Neuron (in vitro differentiated cells): ENCODE measurements at regions not wholly inside any gene's neighbourhood (a gene's known extent, or its start where the extent isn't known, plus 50 kb on each side); places are given as distances from the start of the nearest gene placed in this dataset.

ENCODE experiments used
- H2AFZ ChIP-seq: one replicate; pipeline ENCODE4 v1.6.1; 2013; ENCODE audit warnings: low read depth, mild to moderate bottlenecking, inconsistent platforms, low read length, moderate library complexity
- H3K27me3 ChIP-seq: one replicate; pipeline ENCODE4 v1.6.1; 2013; ENCODE audit warnings: low read length; ENCODE audit not compliant: insufficient read depth
- H3K36me3 ChIP-seq: one replicate; pipeline ENCODE4 v1.6.1; 2013; ENCODE audit warnings: low read length; ENCODE audit not compliant: insufficient read depth
- H3K4me1 ChIP-seq: one replicate; pipeline ENCODE4 v1.6.1; 2013; ENCODE audit warnings: low read length; ENCODE audit not compliant: insufficient read depth
- H3K4me3 ChIP-seq: 2 replicates; pipeline ENCODE4 v1.5.1; 2013; ENCODE audit warnings: mild to moderate bottlenecking, low read length, moderate library complexity
- H3K9me3 ChIP-seq: one replicate; pipeline ENCODE4 v1.6.1; 2013; ENCODE audit warnings: low read length

- Histone ChIP-seq H2AFZ (no peak overlapping the region), H3K36me3 (no peaks in the 10 kb centered on the region), H3K9me3 (no peaks in the 10 kb centered on the region), H3K4me1 (no peaks in the 10 kb centered on the region), H3K4me3 (no peak overlapping the region), H3K27me3 (no peaks in the 10 kb centered on the region)
These were observed 537.4 kb upstream of the RGS18 start for GRCh38 chr1:191620883-191621282.

- no peaks in the 10 kb centered on the region for H3K27me3 ChIP-seq
- H3K4me1 ChIP-seq = no peaks in the 10 kb centered on the region
- no peaks in the 10 kb centered on the region for H3K9me3 ChIP-seq
- H3K4me3 ChIP-seq = no peak overlapping the region
- H3K36me3 ChIP-seq = no peaks in the 10 kb centered on the region
- H2AFZ ChIP-seq = no peak overlapping the region
These were observed 534.2 kb upstream of the RGS18 start for GRCh38 chr1:191624044-191624443.

DNA sequence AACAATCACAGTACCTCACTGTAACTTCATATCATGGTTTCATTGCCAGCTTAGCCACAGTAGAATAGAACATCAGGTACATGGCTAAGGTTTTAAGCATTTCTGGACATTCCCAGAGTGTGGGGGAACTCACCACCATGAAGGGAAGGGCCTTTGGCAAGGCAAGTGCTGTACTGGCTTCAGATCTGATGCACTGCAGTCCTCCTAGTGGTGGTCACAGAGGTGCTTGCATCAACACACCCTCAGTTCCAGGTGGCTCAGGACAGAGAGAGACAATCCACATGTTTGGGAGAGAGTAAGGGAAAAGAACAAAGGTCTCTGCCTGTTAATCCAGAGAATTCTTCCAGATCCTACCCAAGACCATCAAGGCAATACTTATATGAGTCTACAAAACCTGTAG, 528.4 kb upstream of the RGS18 start:
- Histone ChIP-seq H3K27me3 (no peaks in the 10 kb centered on the region), H3K9me3 (no peaks in the 10 kb centered on the region), H3K4me1 (no peaks in the 10 kb centered on the region), H2AFZ (no peak overlapping the region), H3K36me3 (no peaks in the 10 kb centered on the region), H3K4me3 (no peak overlapping the region)

DNA sequence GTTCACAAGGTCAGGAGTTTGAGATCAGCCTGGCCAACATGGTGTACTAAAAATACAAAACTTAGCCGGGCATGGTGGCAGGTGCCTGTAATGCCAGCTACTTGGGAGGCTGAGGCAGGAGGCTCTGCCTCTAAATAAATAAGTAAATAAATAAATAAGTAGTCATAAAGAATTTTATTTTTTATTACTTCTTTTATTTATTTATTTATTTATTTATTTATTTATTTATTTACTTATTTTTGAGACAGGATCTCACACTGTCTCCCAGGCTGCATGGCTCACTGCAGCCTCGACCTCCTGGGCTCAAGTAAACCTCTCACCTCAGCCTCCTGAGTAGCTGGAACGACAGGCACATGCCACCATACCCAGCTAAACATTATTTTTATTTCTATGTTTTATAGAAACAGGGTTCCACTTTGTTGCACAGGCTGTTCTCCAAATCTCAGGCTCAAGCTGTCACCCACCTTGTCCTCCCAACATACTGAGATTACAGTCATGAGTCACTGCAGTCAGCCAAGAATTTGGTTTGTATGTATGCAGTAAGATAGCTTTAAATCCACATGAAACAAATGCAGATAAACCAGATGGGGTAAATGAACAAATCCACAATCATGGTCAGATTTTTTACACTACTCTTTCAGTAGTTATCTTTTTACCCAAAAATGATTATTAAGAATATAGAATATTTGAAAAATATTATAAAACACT, 523.3 kb upstream of the RGS18 start:
- Histone ChIP-seq H3K36me3 (no peaks in the 10 kb centered on the region), H3K27me3 (no peaks in the 10 kb centered on the region), H3K4me1 (no peaks in the 10 kb centered on the region), H2AFZ (no peak overlapping the region), H3K9me3 (no peaks in the 10 kb centered on the region), H3K4me3 (no peak overlapping the region)

DNA sequence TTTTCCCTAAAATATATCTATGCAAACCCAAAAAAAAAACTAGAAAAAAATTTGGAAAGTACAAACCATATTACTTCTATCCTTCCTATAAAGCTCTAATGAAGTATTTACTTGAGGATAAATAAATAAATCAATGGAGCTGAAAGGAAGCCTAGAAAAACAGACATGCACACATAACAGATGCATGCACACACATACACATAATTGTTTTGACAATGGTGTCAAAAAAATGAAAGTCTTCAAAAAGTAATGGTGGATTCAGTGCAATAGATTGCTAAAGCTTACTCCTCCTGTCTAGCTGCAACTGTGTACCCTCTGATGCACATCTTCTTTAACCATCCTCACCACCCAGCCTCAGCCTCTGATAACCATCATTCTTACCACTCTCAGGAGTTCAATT, 521.9 kb upstream of the RGS18 start:
- H3K4me3 ChIP-seq = no peak overlapping the region
- no peaks in the 10 kb centered on the region for H3K9me3 ChIP-seq
- H3K27me3 ChIP-seq = no peaks in the 10 kb centered on the region

GRCh38 chr1:191641420-191642260, 516.6 kb upstream of the RGS18 start:
- no peaks in the 10 kb centered on the region for H3K9me3 ChIP-seq
- H3K4me1 ChIP-seq = no peaks in the 10 kb centered on the region
- H3K4me3 ChIP-seq = no peak overlapping the region
- no peaks in the 10 kb centered on the region for H3K36me3 ChIP-seq
- no peaks in the 10 kb centered on the region for H3K27me3 ChIP-seq
- H2AFZ ChIP-seq = peak overlapping the region; percentile 40

More for the DNA sequence above, 521.9 kb upstream of the RGS18 start:
- H3K36me3 ChIP-seq = no peaks in the 10 kb centered on the region
- H3K4me1 ChIP-seq = no peaks in the 10 kb centered on the region
- H2AFZ ChIP-seq = no peak overlapping the region

GRCh38 chr1:191643060-191643459, 515.2 kb upstream of the RGS18 start:
- no peaks in the 10 kb centered on the region for H3K27me3 ChIP-seq
- no peaks in the 10 kb centered on the region for H3K36me3 ChIP-seq
- H3K4me1 ChIP-seq = no peaks in the 10 kb centered on the region
- H3K4me3 ChIP-seq = no peak overlapping the region
- H2AFZ ChIP-seq = no peak overlapping the region
- H3K9me3 ChIP-seq = no peaks in the 10 kb centered on the region

DNA sequence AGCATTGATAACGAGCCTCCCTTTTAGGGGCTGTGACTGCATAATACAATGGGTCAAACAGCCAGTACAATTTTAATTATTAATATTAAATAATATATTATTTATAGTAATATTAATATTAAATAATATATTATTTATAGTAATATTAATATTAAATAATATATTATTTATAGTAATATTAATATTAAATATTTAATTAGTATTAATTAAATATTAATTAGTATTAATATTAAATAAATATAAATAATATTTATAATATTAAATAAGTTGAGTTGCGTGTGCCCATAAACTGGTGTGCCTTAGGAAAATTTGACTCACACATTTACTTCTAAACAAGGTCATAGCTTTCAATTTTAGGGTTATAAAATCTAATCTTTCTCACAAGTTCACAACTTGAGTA, 509.3 kb upstream of the RGS18 start:
- Histone ChIP-seq H3K4me3 (no peak overlapping the region), H3K36me3 (no peaks in the 10 kb centered on the region), H2AFZ (no peak overlapping the region), H3K4me1 (no peaks in the 10 kb centered on the region), H3K27me3 (no peaks in the 10 kb centered on the region), H3K9me3 (no peaks in the 10 kb centered on the region)

DNA sequence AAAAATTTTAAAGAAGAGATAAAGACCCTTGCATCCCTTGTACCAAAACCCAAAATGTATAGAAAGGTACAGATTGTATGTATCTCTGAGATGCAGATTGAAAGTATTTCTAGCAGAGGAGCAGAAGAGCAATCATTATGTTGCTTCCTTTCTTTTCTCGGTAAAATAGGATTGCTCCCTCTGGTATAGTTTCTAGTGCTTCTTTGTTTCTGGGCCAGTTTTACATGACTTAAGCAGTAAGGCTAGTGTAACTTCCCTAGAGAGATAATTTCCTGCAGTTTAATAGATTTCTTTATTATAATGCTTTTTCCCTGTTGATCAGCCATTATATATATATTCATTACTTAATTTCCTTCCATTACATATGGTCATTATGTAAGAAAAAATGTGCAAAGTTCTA, 496.2 kb upstream of the RGS18 start:
- no peaks in the 10 kb centered on the region for H3K36me3 ChIP-seq

DNA sequence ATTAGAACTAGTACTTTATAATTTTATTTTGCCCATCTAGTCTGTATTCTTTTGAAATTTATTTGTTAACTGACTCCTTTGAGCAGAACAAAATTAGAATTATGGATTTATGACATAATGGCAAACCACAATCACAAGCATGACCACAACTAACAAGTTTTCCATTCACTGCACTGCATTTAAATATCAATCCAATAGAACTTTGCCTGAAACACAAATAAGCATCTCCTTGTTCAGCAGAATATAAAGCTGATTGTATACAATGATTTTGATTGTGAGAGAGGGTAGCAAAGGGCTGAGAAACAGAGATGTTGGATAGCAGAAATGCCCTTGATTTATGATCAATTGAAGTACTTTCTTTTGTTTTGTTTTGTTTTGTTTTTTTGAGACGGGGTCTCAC, 495.5 kb upstream of the RGS18 start:
- Histone ChIP-seq H3K4me3 (no peak overlapping the region), H3K36me3 (no peaks in the 10 kb centered on the region), H3K9me3 (no peaks in the 10 kb centered on the region), H3K4me1 (no peaks in the 10 kb centered on the region), H2AFZ (no peak overlapping the region), H3K27me3 (no peaks in the 10 kb centered on the region)

More for the DNA sequence above, 496.2 kb upstream of the RGS18 start:
- Histone ChIP-seq H3K4me1 (no peaks in the 10 kb centered on the region), H3K4me3 (no peak overlapping the region), H2AFZ (no peak overlapping the region), H3K27me3 (no peaks in the 10 kb centered on the region), H3K9me3 (no peaks in the 10 kb centered on the region)

DNA sequence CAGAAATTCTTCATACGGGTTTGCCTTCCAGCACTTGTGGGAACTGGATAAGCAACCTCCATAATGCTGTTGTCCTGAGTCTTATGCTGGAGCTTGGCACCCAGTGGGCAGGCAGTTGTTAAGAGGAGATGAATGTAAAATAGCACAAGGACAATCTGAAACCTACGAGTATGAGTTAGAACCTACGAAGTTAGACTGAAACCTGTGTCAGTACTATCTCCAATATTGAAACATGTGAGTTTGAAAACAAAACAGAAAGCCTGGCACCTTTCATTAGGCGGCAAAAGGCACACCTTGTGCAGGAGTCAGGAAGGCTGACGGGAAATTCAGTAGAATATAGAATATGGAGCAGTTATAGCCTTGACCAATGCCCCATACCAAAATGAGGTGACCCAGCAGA, 489.7 kb upstream of the RGS18 start:
- Histone ChIP-seq H3K4me3 (no peak overlapping the region), H3K27me3 (no peaks in the 10 kb centered on the region), H3K9me3 (no peaks in the 10 kb centered on the region), H2AFZ (no peak overlapping the region), H3K36me3 (no peaks in the 10 kb centered on the region), H3K4me1 (peaks cover 2% of the 10 kb centered on the region)

DNA sequence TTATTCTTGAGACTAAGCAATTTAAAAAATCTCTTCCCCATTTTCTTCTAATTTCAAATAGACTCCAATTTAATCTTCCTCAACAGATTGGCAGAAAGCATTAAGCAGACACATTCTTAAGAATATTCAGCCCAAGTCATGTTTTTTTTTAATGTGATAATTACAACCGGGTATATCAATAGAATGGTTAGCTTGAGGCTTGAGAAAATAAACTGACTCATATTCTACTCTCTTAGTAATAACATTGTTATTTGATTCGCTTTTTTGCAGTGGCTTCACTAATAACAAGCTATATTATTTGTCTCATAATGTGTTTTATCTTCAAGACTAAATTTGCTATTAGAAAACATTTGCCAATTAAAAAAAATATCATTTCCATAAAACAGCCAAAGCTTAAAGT, 488.6 kb upstream of the RGS18 start:
- no peaks in the 10 kb centered on the region for H3K36me3 ChIP-seq
- no peak overlapping the region for H3K4me3 ChIP-seq

DNA sequence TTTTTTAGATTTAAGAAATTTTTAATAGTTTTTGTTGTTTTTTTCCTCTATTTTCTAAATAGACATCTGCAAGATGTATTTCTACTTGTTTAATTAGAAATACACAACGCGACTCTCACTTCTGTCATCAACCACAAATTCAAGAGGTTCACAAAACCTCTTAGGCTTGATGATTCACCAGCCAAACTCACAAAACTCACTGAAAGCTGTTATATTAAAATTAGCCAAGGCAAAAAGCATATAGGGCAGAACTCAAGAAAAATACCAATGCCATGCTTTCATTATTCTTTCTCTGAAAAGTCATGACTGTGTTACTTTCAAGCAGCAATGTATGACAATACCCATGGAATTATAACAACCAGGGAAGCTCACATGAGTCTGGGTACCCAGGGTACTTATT, 487.0 kb upstream of the RGS18 start:
- Histone ChIP-seq H3K9me3 (no peaks in the 10 kb centered on the region), H3K4me1 (peaks cover 2% of the 10 kb centered on the region), H2AFZ (no peak overlapping the region), H3K36me3 (no peaks in the 10 kb centered on the region), H3K27me3 (no peaks in the 10 kb centered on the region), H3K4me3 (no peak overlapping the region)

More for the DNA sequence above, 488.6 kb upstream of the RGS18 start:
- Histone ChIP-seq H3K27me3 (no peaks in the 10 kb centered on the region), H3K9me3 (no peaks in the 10 kb centered on the region), H3K4me1 (peaks cover 2% of the 10 kb centered on the region), H2AFZ (no peak overlapping the region)
